Naive thymus-derived CD4-positive, alpha-beta T cell (primary cell): ENCODE measurements at regions not wholly inside any gene's neighbourhood (a gene's known extent, or its start where the extent isn't known, plus 50 kb on each side); places are given as distances from the start of the nearest gene placed in this dataset.

Experiments used
- ATAC-seq: fragments of 150-1000 bp; cut with Tn5 transposase; 2 replicates; pipeline ENCODE4 v1.10.0; 2021; ENCODE audit warnings: mild to moderate bottlenecking, moderate library complexity
- CTCF ChIA-PET: fragments of 350-600 bp; sonication (Branson Sonifier 250); formaldehyde crosslinking; loops from one replicate; lab custom pipeline; 2021; ENCODE audit warnings: antibody characterized with exemption; lab: Charles Lee
- POLR2A ChIA-PET: fragments of 350-600 bp; sonication (Branson Sonifier 250); formaldehyde crosslinking; loops from one replicate; lab custom pipeline; 2021; ENCODE audit warnings: antibody characterized with exemption, inconsistent platforms; lab: Charles Lee
- DNase-seq, 9 donors: peaks; one replicate each; pipeline versions ENCODE4 v3.0.0 to v3.0.0-alpha.2; 2020 to 2022; ENCODE audit warnings: mixed read lengths in 1 of 9
- H3K27ac ChIP-seq: one replicate; pipeline ENCODE4 v1.7.0; 2013; ENCODE audit warnings: mild to moderate bottlenecking, low read depth, low read length, moderate library complexity
- H3K27me3 ChIP-seq, 2 donors: one replicate each; pipeline ENCODE4 v1.7.0; 2013; ENCODE audit warnings: low read length in 2 of 2, mild to moderate bottlenecking in 2 of 2, moderate library complexity in 2 of 2; ENCODE audit not compliant: control insufficient read depth in 2 of 2, insufficient read depth in 2 of 2
- H3K36me3 ChIP-seq, 3 experiments: 1 replicate in 2 of 3; 2 replicates in 1 of 3; pipeline ENCODE4 v1.7.0; 2013; ENCODE audit warnings: low read length in 3 of 3, mild to moderate bottlenecking in 3 of 3, moderate library complexity in 1 of 3; ENCODE audit not compliant: insufficient read depth in 3 of 3, control insufficient read depth in 2 of 3
- H3K4me1 ChIP-seq, 2 donors: one replicate each; pipeline ENCODE4 v1.7.0; 2013; ENCODE audit warnings: low read length in 2 of 2, mild to moderate bottlenecking in 2 of 2, moderate library complexity in 1 of 2; ENCODE audit not compliant: control insufficient read depth in 2 of 2, insufficient read depth in 2 of 2
- H3K4me3 ChIP-seq: 2 replicates; pipeline ENCODE4 v1.7.0; 2013; ENCODE audit warnings: mild to moderate bottlenecking, low read length
- H3K9me3 ChIP-seq, 3 experiments: 1 replicate in 2 of 3; 2 replicates in 1 of 3; pipeline ENCODE4 v1.7.0; 2013; ENCODE audit warnings: low read length in 3 of 3; ENCODE audit not compliant: control insufficient read depth in 2 of 3
- H3K27ac Mint-ChIP-seq, 9 donors: one replicate each; pipeline ENCODE4 v1.8.0; 2020 to 2022; ENCODE audit warnings: mixed read lengths in 9 of 9, mild to moderate bottlenecking in 8 of 9, moderate library complexity in 5 of 9, inconsistent platforms in 2 of 9
- H3K27me3 Mint-ChIP-seq, 5 donors: one replicate each; pipeline ENCODE4 v1.8.0; 2021 to 2022; ENCODE audit warnings: mixed read lengths in 5 of 5, mild to moderate bottlenecking in 1 of 5
- H3K36me3 Mint-ChIP-seq, 5 donors: one replicate each; pipeline ENCODE4 v1.8.0; 2020 to 2022; ENCODE audit warnings: mixed read lengths in 5 of 5, mild to moderate bottlenecking in 3 of 5, inconsistent platforms in 1 of 5
- H3K4me1 Mint-ChIP-seq, 7 donors: one replicate each; pipeline ENCODE4 v1.8.0; 2020 to 2022; ENCODE audit warnings: mixed read lengths in 7 of 7, mild to moderate bottlenecking in 3 of 7, inconsistent platforms in 1 of 7
- H3K4me3 Mint-ChIP-seq, 10 donors: one replicate each; pipeline ENCODE4 v1.8.0; 2020 to 2022; ENCODE audit warnings: mild to moderate bottlenecking in 10 of 10, mixed read lengths in 10 of 10, moderate library complexity in 6 of 10, inconsistent platforms in 2 of 10
- H3K9me3 Mint-ChIP-seq, 11 donors: one replicate each; pipeline ENCODE4 v1.8.0; 2020 to 2022; ENCODE audit warnings: mixed read lengths in 11 of 11, mild to moderate bottlenecking in 4 of 11, inconsistent platforms in 1 of 11, moderate library complexity in 1 of 11
- intact Hi-C, 2 donors: fragments of 100-400 bp; cut with micrococcal nuclease; formaldehyde crosslinking; loops; one replicate each; pipeline ENCODE4 v1.15.1; 2023

- H3K27ac ChIP-seq, result no peak overlapping the region
- peaks cover 0 to 8% (median 3%) of the 10 kb centered on the region in 5 donors for H3K27me3 Mint-ChIP-seq
- DNase-seq (no peak), ATAC-seq (no peak)
- H3K4me3 Mint-ChIP-seq, result no peak overlapping the region
- H3K9me3 ChIP-seq, result no peaks in the 10 kb centered on the region
- no peaks in the 10 kb centered on the region for H3K27me3 ChIP-seq
- H3K4me1 ChIP-seq, result no peaks in the 10 kb centered on the region
- intact Hi-C loops, result no loop called here
- no peak overlapping the region for H3K27ac Mint-ChIP-seq
- CTCF ChIA-PET, result interaction anchor here (0.6 kb wide), 1 partner anchor 37 kb away, joined by 4 read pairs; no protein-coding TSS in a partner anchor
- POLR2A ChIA-PET, result no interaction called here
- H3K9me3 Mint-ChIP-seq, result peaks cover 0 to 7% (median 0%) of the 10 kb centered on the region in 11 donors
- H3K36me3 ChIP-seq, result no peaks in the 10 kb centered on the region
- H3K4me1 Mint-ChIP-seq, result peaks cover 0 to 13% (median 0%) of the 10 kb centered on the region in 7 donors
- H3K4me3 ChIP-seq, result no peak overlapping the region
- H3K36me3 Mint-ChIP-seq, result peaks cover 0 to 19% (median 0%) of the 10 kb centered on the region in 5 donors
Observed at GRCh38 chr6:45816674-45817297, 198.9 kb downstream of the CLIC5 start.

GRCh38 chr6:45815466-45816125, 200.1 kb downstream of the CLIC5 start:
- Histone ChIP-seq H3K27me3 (no peaks in the 10 kb centered on the region), H3K9me3 (no peaks in the 10 kb centered on the region), H3K36me3 (no peaks in the 10 kb centered on the region), H3K4me1 (no peaks in the 10 kb centered on the region), H3K27ac (no peak overlapping the region), H3K4me3 (no peak overlapping the region)
- Mint-ChIP-seq H3K27me3 (peaks cover 0 to 13% (median 12%) of the 10 kb centered on the region in 5 donors), H3K4me3 (no peak overlapping the region), H3K4me1 (peaks cover 0 to 9% (median 0%) of the 10 kb centered on the region in 7 donors), H3K9me3 (peaks cover 0 to 9% (median 0%) of the 10 kb centered on the region in 11 donors), H3K27ac (no peak overlapping the region), H3K36me3 (peaks cover 0 to 14% (median 0%) of the 10 kb centered on the region in 5 donors)
- POLR2A ChIA-PET, result interaction anchor here (0.7 kb wide), 1 partner anchor 586 kb away, joined by 3 read pairs; no protein-coding TSS in a partner anchor
- intact Hi-C loops, result no loop called here
- no peak for ATAC-seq
- CTCF ChIA-PET, result no interaction called here
- no peak for DNase-seq

GRCh38 chr6:45814772-45815171, 200.9 kb downstream of the CLIC5 start:
- intact Hi-C loops, result no loop called here
- POLR2A ChIA-PET, result no interaction called here
- no peak for ATAC-seq

DNA sequence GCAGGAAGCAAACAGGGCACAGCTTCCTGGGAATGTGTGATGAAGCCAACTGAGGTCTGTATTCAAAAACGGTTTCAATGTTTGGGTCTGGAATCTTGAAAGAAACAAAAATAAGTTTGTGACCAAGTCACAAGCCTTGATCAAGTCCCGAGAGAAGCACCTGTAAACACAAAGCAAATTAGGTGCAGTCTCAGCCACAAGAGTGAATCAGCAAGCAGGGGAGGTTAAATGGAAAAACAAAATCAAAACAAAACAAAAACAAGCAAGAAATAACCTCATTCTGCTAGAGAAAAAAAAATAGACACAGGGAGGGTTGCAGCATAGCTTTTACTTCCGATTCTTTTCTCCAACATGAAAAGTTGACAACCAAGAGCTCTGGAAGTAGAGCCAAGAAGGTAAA, 201.7 kb downstream of the CLIC5 start:
- H3K27me3 ChIP-seq, result no peaks in the 10 kb centered on the region
- DNase-seq (no peak), ATAC-seq (no peak)
- peaks cover 0 to 9% (median 0%) of the 10 kb centered on the region in 5 donors for H3K36me3 Mint-ChIP-seq
- POLR2A ChIA-PET, result no interaction called here
- H3K27ac Mint-ChIP-seq, result no peak overlapping the region
- no peaks in the 10 kb centered on the region for H3K9me3 ChIP-seq
- no peaks in the 10 kb centered on the region for H3K4me1 ChIP-seq
- intact Hi-C loops, result no loop called here
- H3K27me3 Mint-ChIP-seq, result peaks cover 0 to 16% (median 13%) of the 10 kb centered on the region in 5 donors
- CTCF ChIA-PET, result no interaction called here
- peaks cover 0 to 6% (median 0%) of the 10 kb centered on the region in 7 donors for H3K4me1 Mint-ChIP-seq
- H3K4me3 Mint-ChIP-seq, result no peak overlapping the region
- H3K36me3 ChIP-seq, result no peaks in the 10 kb centered on the region
- no peak overlapping the region for H3K27ac ChIP-seq
- no peak overlapping the region for H3K4me3 ChIP-seq
- peaks cover 0 to 9% (median 0%) of the 10 kb centered on the region in 11 donors for H3K9me3 Mint-ChIP-seq

More at GRCh38 chr6:45814772-45815171, 200.9 kb downstream of the CLIC5 start:
- Histone ChIP-seq H3K4me3 (no peak overlapping the region), H3K36me3 (no peaks in the 10 kb centered on the region), H3K9me3 (no peaks in the 10 kb centered on the region), H3K27me3 (no peaks in the 10 kb centered on the region), H3K4me1 (no peaks in the 10 kb centered on the region), H3K27ac (no peak overlapping the region)
- Mint-ChIP-seq H3K4me3 (no peak overlapping the region), H3K36me3 (peaks cover 0 to 12% (median 0%) of the 10 kb centered on the region in 5 donors), H3K4me1 (peaks cover 0 to 6% (median 0%) of the 10 kb centered on the region in 7 donors), H3K9me3 (peaks cover 0 to 9% (median 0%) of the 10 kb centered on the region in 11 donors), H3K27me3 (peaks cover 0 to 16% (median 13%) of the 10 kb centered on the region in 5 donors), H3K27ac (no peak overlapping the region)
- no peak for DNase-seq
- CTCF ChIA-PET, result no interaction called here

DNA sequence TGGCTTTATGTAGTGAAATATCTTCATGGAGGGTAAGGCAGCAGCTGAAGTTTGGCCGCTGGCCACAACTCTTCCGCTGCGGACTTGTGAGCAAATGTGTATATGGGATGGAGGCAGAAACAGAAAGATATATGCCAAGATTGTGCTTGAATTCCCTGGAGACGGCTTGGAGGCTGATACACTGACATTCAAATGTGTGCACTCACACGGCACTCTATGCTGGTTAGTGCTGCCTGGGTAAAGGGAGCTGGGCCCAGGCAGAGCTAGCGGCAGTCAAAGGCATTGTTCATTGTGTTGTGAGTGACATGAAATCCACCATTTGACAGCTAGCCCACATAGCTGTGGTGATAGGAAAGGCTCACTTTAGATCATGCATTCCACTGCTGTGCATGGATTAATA, 202.7 kb downstream of the CLIC5 start:
- H3K4me1 ChIP-seq, result no peaks in the 10 kb centered on the region
- Mint-ChIP-seq H3K27me3 (peaks cover 0 to 16% (median 13%) of the 10 kb centered on the region in 5 donors), H3K36me3 (peaks cover 0 to 7% (median 0%) of the 10 kb centered on the region in 5 donors), H3K9me3 (peaks cover 0 to 6% (median 0%) of the 10 kb centered on the region in 11 donors), H3K4me3 (no peak overlapping the region), H3K27ac (no peak overlapping the region), H3K4me1 (peaks cover 0 to 6% (median 0%) of the 10 kb centered on the region in 7 donors)
- intact Hi-C loops, result no loop called here
- H3K4me3 ChIP-seq, result no peak overlapping the region
- no peak for ATAC-seq
- no peak overlapping the region for H3K27ac ChIP-seq
- H3K27me3 ChIP-seq, result no peaks in the 10 kb centered on the region
- no peaks in the 10 kb centered on the region for H3K36me3 ChIP-seq
- DNase-seq, result no peak
- H3K9me3 ChIP-seq, result no peaks in the 10 kb centered on the region
- POLR2A ChIA-PET, result no interaction called here
- CTCF ChIA-PET, result no interaction called here

GRCh38 chr6:45808917-45809316, 206.7 kb downstream of the CLIC5 start:
- H3K9me3 ChIP-seq, result no peaks in the 10 kb centered on the region
- no peak for ATAC-seq
- no peak overlapping the region for H3K4me3 ChIP-seq
- ChIA-PET CTCF (no interaction called here), POLR2A (no interaction called here)
- no peaks in the 10 kb centered on the region for H3K4me1 ChIP-seq
- DNase-seq, result no peak
- no peaks in the 10 kb centered on the region for H3K27me3 ChIP-seq
- intact Hi-C loops, result no loop called here
- Mint-ChIP-seq H3K4me3 (no peak overlapping the region), H3K4me1 (peaks cover 0 to 1% (median 0%) of the 10 kb centered on the region in 7 donors), H3K27me3 (peaks cover 0 to 16% (median 12%) of the 10 kb centered on the region in 5 donors), H3K36me3 (no peaks in the 10 kb centered on the region), H3K27ac (no peak overlapping the region), H3K9me3 (peaks cover 0 to 3% (median 0%) of the 10 kb centered on the region in 11 donors)
- no peaks in the 10 kb centered on the region for H3K36me3 ChIP-seq
- no peak overlapping the region for H3K27ac ChIP-seq
